ENCODE measurements at regions not wholly inside any gene's neighbourhood (a gene's known extent, or its start where the extent isn't known, plus 50 kb on each side); places are given as distances from the start of the nearest gene placed in this dataset.

DNA sequence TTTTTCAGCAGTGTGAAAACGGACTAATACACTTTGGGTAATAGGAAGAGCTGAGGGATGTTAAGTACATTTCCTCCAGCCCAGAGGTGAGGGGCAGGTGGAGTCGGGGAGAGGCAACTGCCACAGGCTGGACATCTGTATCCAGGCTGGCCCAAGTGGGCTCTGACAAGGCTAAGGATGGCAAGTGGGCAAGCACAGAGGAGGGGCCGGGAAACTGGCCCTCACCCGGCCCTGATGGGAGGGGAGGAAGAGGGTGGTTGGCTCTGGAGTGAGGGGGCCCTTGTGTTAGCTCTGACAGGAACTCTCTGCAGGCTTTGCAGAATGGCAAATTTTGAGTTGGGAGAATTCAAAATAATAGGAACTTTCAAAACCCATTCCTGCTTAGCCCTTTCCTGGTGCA is 251.0 kb upstream of the TNRC6C start:
- TF ChIP-seq EP300 (IDR thresholded peaks at IDR 0.05) (no peak), POLR2AphosphoS5 (IDR thresholded peaks at IDR 0.05) (no peak), POLR2A (IDR thresholded peaks at IDR 0.05; ENCODE audit: low read depth) (no peak)
- TF ChIP-seq, protein P1, sequence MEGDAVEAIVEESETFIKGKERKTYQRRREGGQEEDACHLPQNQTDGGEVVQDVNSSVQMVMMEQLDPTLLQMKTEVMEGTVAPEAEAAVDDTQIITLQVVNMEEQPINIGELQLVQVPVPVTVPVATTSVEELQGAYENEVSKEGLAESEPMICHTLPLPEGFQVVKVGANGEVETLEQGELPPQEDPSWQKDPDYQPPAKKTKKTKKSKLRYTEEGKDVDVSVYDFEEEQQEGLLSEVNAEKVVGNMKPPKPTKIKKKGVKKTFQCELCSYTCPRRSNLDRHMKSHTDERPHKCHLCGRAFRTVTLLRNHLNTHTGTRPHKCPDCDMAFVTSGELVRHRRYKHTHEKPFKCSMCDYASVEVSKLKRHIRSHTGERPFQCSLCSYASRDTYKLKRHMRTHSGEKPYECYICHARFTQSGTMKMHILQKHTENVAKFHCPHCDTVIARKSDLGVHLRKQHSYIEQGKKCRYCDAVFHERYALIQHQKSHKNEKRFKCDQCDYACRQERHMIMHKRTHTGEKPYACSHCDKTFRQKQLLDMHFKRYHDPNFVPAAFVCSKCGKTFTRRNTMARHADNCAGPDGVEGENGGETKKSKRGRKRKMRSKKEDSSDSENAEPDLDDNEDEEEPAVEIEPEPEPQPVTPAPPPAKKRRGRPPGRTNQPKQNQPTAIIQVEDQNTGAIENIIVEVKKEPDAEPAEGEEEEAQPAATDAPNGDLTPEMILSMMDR (IDR thresholded peaks at IDR 0.05): no peak
